HCT116 (cell line): ENCODE measurements at regions not wholly inside any gene's neighbourhood (a gene's known extent, or its start where the extent isn't known, plus 50 kb on each side); places are given as distances from the start of the nearest gene placed in this dataset.

Source experiments
- ATAC-seq: fragments of 200-7000 bp; cut with Tn5 transposase; 2 replicates; pipeline ENCODE4 v1.9.1; 2020; ENCODE audit warnings: mild to moderate bottlenecking, moderate library complexity
- BruUV-seq: library from RNA; stranded (reverse); fragments of 400-500 nt; replicated peaks from 2 replicates; lab custom pipeline; 2021; lab: Mats Ljungman, UMichigan
- CTCF ChIA-PET: fragments of 300-600 bp; sonication (Branson Sonifier 250); formaldehyde crosslinking; loops from one replicate; lab custom pipeline; 2021; ENCODE audit warnings: antibody characterized with exemption; lab: Charles Lee
- POLR2A ChIA-PET: fragments of 300-600, 350-600 bp; sonication (Branson Sonifier 250); formaldehyde crosslinking; loops from one replicate; lab custom pipeline; 2021; ENCODE audit warnings: antibody characterized with exemption; lab: Charles Lee
- RAD21 ChIA-PET, 2 experiments: fragments of 300-600 bp; sonication (Branson Sonifier 250); formaldehyde crosslinking; loops; one replicate each; lab custom pipeline; 2023; ENCODE audit warnings: low total read pairs in 2 of 2; ENCODE audit not compliant: uncharacterized antibody in 2 of 2, unreplicated experiment in 2 of 2, low non-redundant PET in 1 of 2; lab: Charles Lee
- DNase-seq: peaks from one replicate; pipeline ENCODE4 v3.0.0-alpha.2; 2010; ENCODE audit warnings: low read depth, low spot score
- H2AFZ ChIP-seq: fragments of 200-600 bp; shearing (Covaris generic), sonication (generic); 2 replicates; pipeline ENCODE4 v1.6.1; 2017; ENCODE audit warnings: low read depth, mixed run types, mixed read lengths, antibody characterized with exemption, low read length; ENCODE audit not compliant: poor library complexity, severe bottlenecking
- H3K27ac ChIP-seq: 2 replicates; pipeline ENCODE4 v1.5.1; 2012; ENCODE audit warnings: low read depth, low read length
- H3K27me3 ChIP-seq: fragments of 200-600 bp; sonication (generic); 2 replicates; pipeline ENCODE4 v1.6.1; 2016; ENCODE audit warnings: mixed run types, low read length, mixed read lengths; ENCODE audit not compliant: insufficient read depth
- H3K36me3 ChIP-seq, 2 experiments: fragments of 200-500 bp in 1 of 2; fragments of 200-600 bp in 1 of 2; sonication (Bioruptor generic) in 1 of 2; sonication (generic) in 1 of 2; 2 replicates each; pipeline versions ENCODE4 v1.5.1 to v1.6.1; 2014 to 2016; ENCODE audit warnings: low read length in 2 of 2, inconsistent platforms in 1 of 2, mixed read lengths in 1 of 2, mixed run types in 1 of 2; ENCODE audit not compliant: insufficient read depth in 2 of 2, control insufficient read depth in 1 of 2
- H3K4me1 ChIP-seq, 2 experiments: fragments of 200-600 bp in 1 of 2; sonication (generic) in 1 of 2; 2 replicates each; pipeline versions ENCODE4 v1.5.1 to v1.6.1; 2012 to 2017; ENCODE audit warnings: low read length in 2 of 2, inconsistent platforms in 1 of 2, mild to moderate bottlenecking in 1 of 2, mixed read lengths in 1 of 2, mixed run types in 1 of 2, moderate library complexity in 1 of 2; ENCODE audit not compliant: insufficient read depth in 2 of 2, control insufficient read depth in 1 of 2
- H3K4me2 ChIP-seq: fragments of 200-600 bp; sonication (generic); 2 replicates; pipeline ENCODE4 v1.6.1; 2017; ENCODE audit warnings: mixed run types, low read length, mixed read lengths
- H3K4me3 ChIP-seq, 2 experiments: fragments of 200-600 bp in 1 of 2; sonication (generic) in 1 of 2; replicated peaks in 1 of 2; 2 replicates each; pipeline ENCODE4 v1.5.1; 2011 to 2016; ENCODE audit warnings: low read length in 2 of 2, control low read depth in 1 of 2, low read depth in 1 of 2, mild to moderate bottlenecking in 1 of 2, mixed read lengths in 1 of 2, mixed run types in 1 of 2
- H3K79me2 ChIP-seq: fragments of 200-600 bp; sonication (generic); 2 replicates; pipeline ENCODE4 v1.6.1; 2017; ENCODE audit warnings: mild to moderate bottlenecking, mixed run types, low read length, moderate library complexity, mixed read lengths; ENCODE audit not compliant: insufficient read depth
- H3K9ac ChIP-seq: fragments of 200-600 bp; sonication (generic); 2 replicates; pipeline ENCODE4 v1.6.1; 2016; ENCODE audit warnings: low read length, mixed read lengths
- H3K9me2 ChIP-seq: fragments of 200-600 bp; sonication (generic), shearing (Covaris generic); 2 replicates; pipeline ENCODE4 v1.6.1; 2017; ENCODE audit warnings: mixed run types, mild to moderate bottlenecking, moderate library complexity; ENCODE audit not compliant: insufficient read depth
- H3K9me3 ChIP-seq, 2 experiments: fragments of 200-500 bp in 1 of 2; fragments of 200-600 bp in 1 of 2; sonication (Bioruptor generic) in 1 of 2; sonication (generic) in 1 of 2; 2 replicates each; pipeline ENCODE4 v1.6.1; 2014 to 2017; ENCODE audit warnings: low read length in 2 of 2, mixed read lengths in 2 of 2, inconsistent platforms in 1 of 2, low read depth in 1 of 2, mild to moderate bottlenecking in 1 of 2, mixed run types in 1 of 2, moderate library complexity in 1 of 2; ENCODE audit not compliant: control insufficient read depth in 1 of 2, insufficient read depth in 1 of 2
- H4K20me1 ChIP-seq: fragments of 200-600 bp; sonication (generic), shearing (Covaris generic); 2 replicates; pipeline ENCODE4 v1.6.1; 2017; ENCODE audit warnings: mixed run types, mild to moderate bottlenecking, moderate library complexity; ENCODE audit not compliant: insufficient read depth
- CEBPB ChIP-seq: IDR thresholded peaks from 2 replicates; pipeline ENCODE4 v1.6.1; 2012; ENCODE audit warnings: low read depth
- EGR1 ChIP-seq: IDR thresholded peaks from 2 replicates; pipeline ENCODE4 v1.6.1; 2012; ENCODE audit warnings: low read depth
- ELF1 ChIP-seq: IDR thresholded peaks from 2 replicates; pipeline ENCODE4 v1.6.1; 2012; ENCODE audit warnings: low read depth, borderline replicate concordance
- EZH2 ChIP-seq: fragments of 200-600 bp; sonication (generic); IDR thresholded peaks from 2 replicates; pipeline ENCODE4 v1.6.1; 2017; ENCODE audit warnings: antibody characterized with exemption, mixed run types
- FOSL1 ChIP-seq: IDR thresholded peaks from 2 replicates; pipeline ENCODE4 v1.6.1; 2012; ENCODE audit warnings: low read depth
- MAX ChIP-seq: IDR thresholded peaks from 2 replicates; pipeline ENCODE4 v1.6.1; 2012
- POLR2AphosphoS5 ChIP-seq: IDR thresholded peaks from 2 replicates; pipeline ENCODE4 v1.6.1; 2011; ENCODE audit warnings: mild to moderate bottlenecking, low read depth, low read length, moderate library complexity
- RAD21 ChIP-seq: IDR thresholded peaks from 2 replicates; pipeline ENCODE4 v1.6.1; 2012; ENCODE audit warnings: low read depth, mild to moderate bottlenecking
- REST ChIP-seq: IDR thresholded peaks from 2 replicates; pipeline ENCODE4 v1.6.1; 2012; ENCODE audit warnings: low read depth
- SIN3A ChIP-seq: IDR thresholded peaks from 2 replicates; pipeline ENCODE4 v1.6.1; 2012; ENCODE audit warnings: low read depth
- SRF ChIP-seq: IDR thresholded peaks from 2 replicates; pipeline ENCODE4 v1.6.1; 2012; ENCODE audit warnings: low read depth
- TCF7L2 ChIP-seq: IDR thresholded peaks from 2 replicates; pipeline ENCODE4 v1.7.0; 2011; ENCODE audit warnings: borderline replicate concordance, inconsistent platforms; ENCODE audit not compliant: insufficient read depth, insufficient read length; ENCODE audit errors: extremely low read depth
- YY1 ChIP-seq: IDR thresholded peaks from 2 replicates; pipeline ENCODE4 v1.6.1; 2011; ENCODE audit warnings: low read length, low read depth, moderate library complexity, mild to moderate bottlenecking; ENCODE audit not compliant: insufficient replicate concordance; ENCODE audit errors: extremely low read depth
- ZFX ChIP-seq: fragments of 450-650 bp; IDR thresholded peaks from 2 replicates; pipeline ENCODE4 v1.6.1; 2017
- ZNF274 ChIP-seq: fragments of 200-500 bp; sonication (Bioruptor generic); IDR thresholded peaks from 2 replicates; pipeline ENCODE4 v1.6.1; 2014; ENCODE audit warnings: mild to moderate bottlenecking, low read depth, low read length, inconsistent platforms
- intact Hi-C: fragments of 100-400 bp; cut with micrococcal nuclease; formaldehyde crosslinking; loops from 2 replicates; pipeline ENCODE4 v1.10.0; 2022

- RAD21 ChIA-PET: no interaction called here
- no peaks in the 10 kb centered on the region for H3K36me3 ChIP-seq
- H3K79me2 ChIP-seq: no peaks in the 10 kb centered on the region
- H2AFZ ChIP-seq: no peak overlapping the region
- no peaks in the 10 kb centered on the region for H3K9me2 ChIP-seq
- POLR2A ChIA-PET: no interaction called here
- no peak overlapping the region for H3K4me2 ChIP-seq
- H3K27ac ChIP-seq: no peak overlapping the region
- TF ChIP-seq SIN3A: no peak
- TF ChIP-seq POLR2AphosphoS5: no peak
- no peak for TF ChIP-seq YY1
- no peak for TF ChIP-seq ELF1
- TF ChIP-seq EGR1: no peak
- no peak for TF ChIP-seq FOSL1
- TF ChIP-seq REST: no peak
- no peak for TF ChIP-seq SRF
- no peak for TF ChIP-seq ZNF274
- TF ChIP-seq RAD21: no peak
- TF ChIP-seq EZH2: no peak
- no peak for TF ChIP-seq TCF7L2
- TF ChIP-seq MAX: no peak
- TF ChIP-seq ZFX: no peak
- TF ChIP-seq CEBPB: no peak
- TF ChIP-seq, all 23 proteins: peak for 0
- no peaks in the 10 kb centered on the region for H3K9me3 ChIP-seq
- CTCF ChIA-PET: no interaction called here
- intact Hi-C loops: no loop called here
- H3K4me3 ChIP-seq: no peak overlapping the region
- DNase-seq (no peak), ATAC-seq (no peak)
- H3K27me3 ChIP-seq: no peaks in the 10 kb centered on the region
- no peaks in the 10 kb centered on the region for H4K20me1 ChIP-seq
- no peaks in the 10 kb centered on the region for H3K4me1 ChIP-seq
- H3K9ac ChIP-seq: no peak overlapping the region
- BruUV-seq: no TSS peak
Measured at GRCh38 chr7:108643136-108643535, 73.5 kb downstream of the DNAJB9 start.
